ENCODE measurements at regions not wholly inside any gene's neighbourhood (a gene's known extent, or its start where the extent isn't known, plus 50 kb on each side); places are given as distances from the start of the nearest gene placed in this dataset.

DNA sequence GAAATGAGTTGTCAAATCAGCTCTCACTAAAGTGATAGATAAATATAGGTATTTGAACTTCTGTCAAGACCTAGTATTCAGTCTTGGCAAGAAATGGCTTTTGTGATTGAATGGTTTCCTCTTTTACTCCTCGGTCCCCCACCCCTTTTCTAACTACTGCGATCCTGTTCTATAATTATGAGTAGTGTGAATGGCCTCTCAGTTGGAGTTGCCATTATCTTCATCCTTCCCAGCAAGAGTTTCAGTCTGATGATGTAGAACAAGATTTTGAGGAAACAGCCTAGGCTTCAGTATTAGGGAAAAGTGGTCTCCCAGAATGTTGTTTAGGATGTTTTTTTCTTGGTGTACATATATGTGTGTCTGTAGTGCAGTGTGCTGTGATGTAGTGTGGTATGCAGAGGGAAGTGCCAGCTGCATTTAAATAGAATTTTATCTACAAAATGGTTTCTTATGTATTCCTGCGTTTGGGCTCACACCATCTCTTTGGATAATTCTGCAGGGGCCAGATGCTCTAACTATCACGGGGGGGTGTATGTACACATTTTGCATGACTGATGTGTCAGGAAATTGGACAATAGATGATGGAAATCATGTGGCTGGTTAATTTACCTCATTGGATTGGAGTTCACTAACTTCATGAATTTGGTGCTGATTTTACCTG is 180.1 kb upstream of the MMS22L start:
- CTCF ChIA-PET, result no interaction called here
- H3K27me3 Mint-ChIP-seq (ENCODE audit: unreplicated experiment), result no peaks in the 10 kb centered on the region
- BruUV-seq (replicated peaks), result no TSS peak
- H3K4me1 Mint-ChIP-seq (ENCODE audit: low read depth, unreplicated experiment), result no peaks in the 10 kb centered on the region
- H3K9me3 Mint-ChIP-seq (ENCODE audit: low read depth, unreplicated experiment), result no peaks in the 10 kb centered on the region
- intact Hi-C loops (cut with micrococcal nuclease; ENCODE audit: unreplicated experiment), result no loop called here
- no peak for TF ChIP-seq CTCF (IDR thresholded peaks at IDR 0.05; ENCODE audit: unreplicated experiment)
- H3K36me3 Mint-ChIP-seq (ENCODE audit: insufficient read depth, unreplicated experiment), result no peaks in the 10 kb centered on the region
- no peak overlapping the region for H3K27ac Mint-ChIP-seq (ENCODE audit: unreplicated experiment)
- no peak overlapping the region for H3K4me3 Mint-ChIP-seq (ENCODE audit: low read depth, unreplicated experiment)
- no peak for DNase-seq

DNA sequence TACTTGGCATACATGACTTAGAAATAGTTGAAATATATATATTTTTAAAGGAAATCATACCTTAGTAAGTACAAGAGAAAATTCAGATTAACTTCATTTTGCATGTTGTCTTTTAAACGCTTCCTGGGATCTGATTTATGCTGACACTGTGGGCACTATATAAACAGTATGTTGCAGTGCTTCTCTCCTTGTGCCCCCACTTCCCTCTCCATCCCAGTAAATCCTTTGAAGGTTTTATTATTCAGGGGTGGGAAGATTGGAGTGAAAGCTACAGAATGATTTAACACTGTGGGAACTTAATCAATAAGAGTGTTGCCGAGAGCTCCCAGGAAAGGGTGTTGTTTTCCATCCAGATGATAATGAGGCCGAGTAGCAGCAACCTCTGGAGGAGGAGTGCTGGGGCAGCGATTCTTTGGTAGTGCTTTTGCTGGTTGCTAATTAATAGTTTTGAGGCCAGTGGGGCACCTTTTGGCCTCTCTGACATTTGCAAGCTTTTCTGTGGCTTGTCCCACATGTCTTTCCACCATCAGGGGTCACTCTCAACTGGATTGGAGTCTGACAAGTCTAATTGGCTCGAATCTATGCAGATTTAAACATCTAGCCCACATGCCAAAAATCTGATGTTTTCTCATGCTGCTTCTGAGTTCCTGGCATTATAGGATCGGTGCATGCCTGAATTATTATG is 183.0 kb upstream of the MMS22L start:
- no TSS peak for BruUV-seq (replicated peaks)
- intact Hi-C loops (cut with micrococcal nuclease; ENCODE audit: unreplicated experiment), result no loop called here
- DNase-seq, result no peak
- TF ChIP-seq CTCF (IDR thresholded peaks at IDR 0.05; ENCODE audit: unreplicated experiment), result no peak
- CTCF ChIA-PET, result no interaction called here
- H3K4me1 Mint-ChIP-seq (ENCODE audit: low read depth, unreplicated experiment), result no peaks in the 10 kb centered on the region
- H3K9me3 Mint-ChIP-seq (ENCODE audit: low read depth, unreplicated experiment), result no peaks in the 10 kb centered on the region
- no peak overlapping the region for H3K27ac Mint-ChIP-seq (ENCODE audit: unreplicated experiment)
- H3K36me3 Mint-ChIP-seq (ENCODE audit: insufficient read depth, unreplicated experiment), result no peaks in the 10 kb centered on the region
- no peak overlapping the region for H3K4me3 Mint-ChIP-seq (ENCODE audit: low read depth, unreplicated experiment)
- H3K27me3 Mint-ChIP-seq (ENCODE audit: unreplicated experiment), result no peaks in the 10 kb centered on the region

- Mint-ChIP-seq H3K36me3 (ENCODE audit: insufficient read depth, unreplicated experiment) (no peaks in the 10 kb centered on the region), H3K27me3 (ENCODE audit: unreplicated experiment) (no peaks in the 10 kb centered on the region), H3K27ac (ENCODE audit: unreplicated experiment) (no peak overlapping the region), H3K4me3 (ENCODE audit: low read depth, unreplicated experiment) (no peak overlapping the region), H3K9me3 (ENCODE audit: low read depth, unreplicated experiment) (no peaks in the 10 kb centered on the region), H3K4me1 (ENCODE audit: low read depth, unreplicated experiment) (no peaks in the 10 kb centered on the region)
- CTCF ChIA-PET, result no interaction called here
- no TSS peak for BruUV-seq (replicated peaks)
- intact Hi-C loops (cut with micrococcal nuclease; ENCODE audit: unreplicated experiment), result no loop called here
- no peak for TF ChIP-seq CTCF (IDR thresholded peaks at IDR 0.05; ENCODE audit: unreplicated experiment)
- DNase-seq, result no peak
Measured at GRCh38 chr6:97468981-97469380, 186.0 kb upstream of the MMS22L start.

DNA sequence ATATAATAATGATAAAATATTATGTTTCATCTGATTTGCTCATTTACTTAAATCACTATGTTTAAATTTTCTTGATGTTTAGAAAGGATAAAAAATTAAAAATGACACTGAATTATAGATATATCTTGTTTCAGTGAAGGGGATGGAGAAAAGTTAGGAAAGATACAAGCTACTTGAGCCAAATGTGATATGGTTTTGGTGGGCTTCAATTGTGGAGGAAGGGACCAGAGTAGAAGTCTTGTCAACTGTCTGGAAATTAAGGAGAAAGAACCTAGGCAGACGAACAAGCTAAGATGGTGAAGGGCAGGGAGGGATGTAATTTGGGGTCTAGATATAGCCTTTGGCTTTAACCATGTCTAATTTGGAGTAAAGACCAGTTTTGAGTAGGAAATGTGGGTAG is 186.4 kb upstream of the MMS22L start:
- no peak for TF ChIP-seq CTCF (IDR thresholded peaks at IDR 0.05; ENCODE audit: unreplicated experiment)
- intact Hi-C loops (cut with micrococcal nuclease; ENCODE audit: unreplicated experiment), result no loop called here
- DNase-seq, result no peak
- Mint-ChIP-seq H3K9me3 (ENCODE audit: low read depth, unreplicated experiment) (no peaks in the 10 kb centered on the region), H3K4me3 (ENCODE audit: low read depth, unreplicated experiment) (no peak overlapping the region), H3K27ac (ENCODE audit: unreplicated experiment) (no peak overlapping the region), H3K4me1 (ENCODE audit: low read depth, unreplicated experiment) (no peaks in the 10 kb centered on the region), H3K27me3 (ENCODE audit: unreplicated experiment) (no peaks in the 10 kb centered on the region), H3K36me3 (ENCODE audit: insufficient read depth, unreplicated experiment) (no peaks in the 10 kb centered on the region)
- CTCF ChIA-PET, result no interaction called here
- BruUV-seq (replicated peaks), result no TSS peak

Data from Calu3 (cell line).